ENCODE measurements at regions not wholly inside any gene's neighbourhood (a gene's known extent, or its start where the extent isn't known, plus 50 kb on each side); places are given as distances from the start of the nearest gene placed in this dataset.

DNA sequence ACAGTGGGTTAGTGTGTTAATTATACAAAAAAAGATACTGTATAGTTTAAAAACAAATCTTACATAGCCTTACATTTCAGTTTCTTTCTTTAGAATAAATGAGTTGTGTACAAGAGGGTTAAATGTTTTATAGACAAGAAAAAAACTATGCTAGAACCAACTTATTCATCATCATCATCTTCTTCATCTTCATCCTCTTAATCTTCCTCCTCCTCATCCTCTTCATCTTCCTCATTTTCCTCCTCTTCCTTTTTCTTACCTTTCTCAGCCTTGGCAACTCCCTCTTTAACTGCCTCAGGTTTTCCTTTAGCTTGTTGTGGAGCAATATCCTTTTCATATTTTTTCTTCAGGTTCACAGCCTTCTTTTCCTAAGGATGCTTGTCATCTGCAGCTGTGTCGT is 53.7 kb downstream of the RPS12 start:
- H3K36me3 ChIP-seq (ENCODE audit: control insufficient read depth, insufficient read depth, low read length), result no peaks in the 10 kb centered on the region
- H2AK5ac ChIP-seq (ENCODE audit: low read depth, low read length), result no peak overlapping the region
- H3K18ac ChIP-seq (ENCODE audit: low read depth, low read length), result no peak overlapping the region
- ATAC-seq (ENCODE audit: low read depth) (no peak), DNase-seq (no peak)
- H2AFZ ChIP-seq (replicated peaks; ENCODE audit: low read length, poor library complexity), result no peak overlapping the region
- no peak overlapping the region for H2BK20ac ChIP-seq (ENCODE audit: low read depth, low read length)
- H3K9ac ChIP-seq (ENCODE audit: low read depth, low read length), result no peak overlapping the region
- no peaks in the 10 kb centered on the region for H4K20me1 ChIP-seq (ENCODE audit: insufficient read depth, low read length)
- H3K4me2 ChIP-seq (ENCODE audit: low read depth, low read length), result no peak overlapping the region
- peaks cover 2% of the 10 kb centered on the region; the same call in 1 of the 2 replicates for H3K27me3 ChIP-seq (ENCODE audit: control insufficient read depth, insufficient read depth, low read length)
- H2BK15ac ChIP-seq (ENCODE audit: low read depth, low read length), result no peak overlapping the region
- no peak overlapping the region for H4K8ac ChIP-seq (ENCODE audit: low read depth in 2 of 2, low read length in 2 of 2)
- in situ Hi-C loops (cut with MboI; ENCODE audit: low sequenced_read_pairs) (loop anchor here (25.0 kb wide), 1 partner anchor 1219 kb away; no protein-coding TSS in a partner anchor), dilution Hi-C loops (cut with HindIII; ENCODE audit: low sequenced_read_pairs, unreplicated experiment) (no loop called here), intact Hi-C loops (cut with micrococcal nuclease) (loop anchor here (5.0 kb wide), 1 partner anchor 49 kb away; no protein-coding TSS in a partner anchor)
- no TSS peak for BruUV-seq (replicated peaks)
- no peak overlapping the region for H3K27ac ChIP-seq (ENCODE audit: insufficient read depth, low read length)
- no peak overlapping the region for H3K23ac ChIP-seq (ENCODE audit: low read depth, low read length)
- no peaks in the 10 kb centered on the region for H3K9me3 ChIP-seq (ENCODE audit: control insufficient read depth, insufficient read depth, low read length)
- no peak overlapping the region for H4K5ac ChIP-seq (ENCODE audit: low read depth, low read length)
- ChIA-PET CTCF (no interaction called here), POLR2A (ENCODE audit: unreplicated experiment) (no interaction called here)
- H4K91ac ChIP-seq (ENCODE audit: insufficient read depth, low read depth, low read length), result no peak overlapping the region
- H2BK120ac ChIP-seq (ENCODE audit: low read depth, low read length), result no peak overlapping the region
- TF ChIP-seq MXI1 (IDR thresholded peaks at IDR 0.05; ENCODE audit: borderline replicate concordance, low read depth, low read length) (no peak), RCOR1 (IDR thresholded peaks at IDR 0.05; ENCODE audit: insufficient replicate concordance, low read length) (no peak), NFE2L2 (IDR thresholded peaks at IDR 0.05; ENCODE audit: low read depth, low read length) (no peak), RAD21 (IDR thresholded peaks at IDR 0.05; ENCODE audit: low read length) (no peak), MAFK (IDR thresholded peaks at IDR 0.05; ENCODE audit: low read depth, low read length) (no peak), RFX5 (IDR thresholded peaks at IDR 0.05; ENCODE audit: low read depth, low read length) (no peak), FOS (IDR thresholded peaks at IDR 0.05; ENCODE audit: low read depth, low read length) (no peak), CEBPB (IDR thresholded peaks at IDR 0.05; ENCODE audit: low read depth, low read length) (no peak), SMC3 (IDR thresholded peaks at IDR 0.05; ENCODE audit: low read depth, low read length) (no peak)
- TF ChIP-seq, protein P1, sequence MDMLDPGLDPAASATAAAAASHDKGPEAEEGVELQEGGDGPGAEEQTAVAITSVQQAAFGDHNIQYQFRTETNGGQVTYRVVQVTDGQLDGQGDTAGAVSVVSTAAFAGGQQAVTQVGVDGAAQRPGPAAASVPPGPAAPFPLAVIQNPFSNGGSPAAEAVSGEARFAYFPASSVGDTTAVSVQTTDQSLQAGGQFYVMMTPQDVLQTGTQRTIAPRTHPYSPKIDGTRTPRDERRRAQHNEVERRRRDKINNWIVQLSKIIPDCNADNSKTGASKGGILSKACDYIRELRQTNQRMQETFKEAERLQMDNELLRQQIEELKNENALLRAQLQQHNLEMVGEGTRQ (IDR thresholded peaks at IDR 0.05; ENCODE audit: low read depth, low read length), result no peak
- TF ChIP-seq, protein P2, sequence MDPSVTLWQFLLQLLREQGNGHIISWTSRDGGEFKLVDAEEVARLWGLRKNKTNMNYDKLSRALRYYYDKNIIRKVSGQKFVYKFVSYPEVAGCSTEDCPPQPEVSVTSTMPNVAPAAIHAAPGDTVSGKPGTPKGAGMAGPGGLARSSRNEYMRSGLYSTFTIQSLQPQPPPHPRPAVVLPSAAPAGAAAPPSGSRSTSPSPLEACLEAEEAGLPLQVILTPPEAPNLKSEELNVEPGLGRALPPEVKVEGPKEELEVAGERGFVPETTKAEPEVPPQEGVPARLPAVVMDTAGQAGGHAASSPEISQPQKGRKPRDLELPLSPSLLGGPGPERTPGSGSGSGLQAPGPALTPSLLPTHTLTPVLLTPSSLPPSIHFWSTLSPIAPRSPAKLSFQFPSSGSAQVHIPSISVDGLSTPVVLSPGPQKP (IDR thresholded peaks at IDR 0.05; ENCODE audit: borderline replicate concordance, low read depth, low read length), result no peak
- TF ChIP-seq, protein P3, sequence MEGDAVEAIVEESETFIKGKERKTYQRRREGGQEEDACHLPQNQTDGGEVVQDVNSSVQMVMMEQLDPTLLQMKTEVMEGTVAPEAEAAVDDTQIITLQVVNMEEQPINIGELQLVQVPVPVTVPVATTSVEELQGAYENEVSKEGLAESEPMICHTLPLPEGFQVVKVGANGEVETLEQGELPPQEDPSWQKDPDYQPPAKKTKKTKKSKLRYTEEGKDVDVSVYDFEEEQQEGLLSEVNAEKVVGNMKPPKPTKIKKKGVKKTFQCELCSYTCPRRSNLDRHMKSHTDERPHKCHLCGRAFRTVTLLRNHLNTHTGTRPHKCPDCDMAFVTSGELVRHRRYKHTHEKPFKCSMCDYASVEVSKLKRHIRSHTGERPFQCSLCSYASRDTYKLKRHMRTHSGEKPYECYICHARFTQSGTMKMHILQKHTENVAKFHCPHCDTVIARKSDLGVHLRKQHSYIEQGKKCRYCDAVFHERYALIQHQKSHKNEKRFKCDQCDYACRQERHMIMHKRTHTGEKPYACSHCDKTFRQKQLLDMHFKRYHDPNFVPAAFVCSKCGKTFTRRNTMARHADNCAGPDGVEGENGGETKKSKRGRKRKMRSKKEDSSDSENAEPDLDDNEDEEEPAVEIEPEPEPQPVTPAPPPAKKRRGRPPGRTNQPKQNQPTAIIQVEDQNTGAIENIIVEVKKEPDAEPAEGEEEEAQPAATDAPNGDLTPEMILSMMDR (conservative IDR thresholded peaks at IDR 0.05; ENCODE audit: low read depth, low read length), result no peak
- no peak overlapping the region for H3K4me3 ChIP-seq (ENCODE audit: insufficient read depth, low read depth, low read length)
- H3K9me1 ChIP-seq (ENCODE audit: insufficient read depth, low read length), result no peaks in the 10 kb centered on the region
- H3K56ac ChIP-seq (ENCODE audit: extremely low read depth, insufficient read depth, low read length), result no peak overlapping the region
- no peak overlapping the region for H3K14ac ChIP-seq (replicated peaks; ENCODE audit: low read depth, low read length)
- H2BK5ac ChIP-seq (ENCODE audit: low read depth, low read length, poor library complexity, severe bottlenecking), result no peak overlapping the region
- H2AK9ac ChIP-seq (replicated peaks; ENCODE audit: low read depth, low read length, poor library complexity), result no peak overlapping the region
- no peak overlapping the region for H3K4ac ChIP-seq (ENCODE audit: low read depth, low read length)
- no peaks in the 10 kb centered on the region for H3K79me1 ChIP-seq (ENCODE audit: low read depth in 1 of 2, low read length in 2 of 2)
- no CpG with 5 or more reads among the region's 1 CpG for WGBS, 2 experiments (ENCODE audit: extremely low coverage in 2 of 2, insufficient read length in 1 of 2)
- no peaks in the 10 kb centered on the region for H3K4me1 ChIP-seq (ENCODE audit: control insufficient read depth, insufficient read depth, low read length)

Measured in IMR-90 (cell line).